NCI-H1436 treated with DMSO at 0.1 percent for 48 hours (cell line): ENCODE measurements at regions not wholly inside any gene's neighbourhood (a gene's known extent, or its start where the extent isn't known, plus 50 kb on each side); places are given as distances from the start of the nearest gene placed in this dataset.
"Not testable (repeated sequence)": the region's sequence is repeated elsewhere in the genome, so short reads cannot be mapped to it uniquely, and the experiment has no call there.

Experiments used
- DNase-seq: peaks from one replicate; lab custom pipeline; 2025; lab: John Stamatoyannopoulos, UW

- no peak for DNase-seq
Measured at GRCh38 chr3:71926262-71926600, 141.3 kb upstream of the PROK2 start.

GRCh38 chr3:71925511-71926261, 140.7 kb upstream of the PROK2 start:
- not testable (repeated sequence) for DNase-seq

- DNase-seq = no peak
Measured at GRCh38 chr3:71924721-71925120, 139.8 kb upstream of the PROK2 start.

GRCh38 chr3:71921036-71921435, 136.1 kb upstream of the PROK2 start:
- DNase-seq = no peak

- DNase-seq = no peak
Measured at GRCh38 chr3:71919572-71919971, 134.6 kb upstream of the PROK2 start.

GRCh38 chr3:71917545-71917944, 132.6 kb upstream of the PROK2 start:
- DNase-seq = no peak

GRCh38 chr3:71916747-71917369, 131.9 kb upstream of the PROK2 start:
- no peak for DNase-seq

GRCh38 chr3:71912839-71913495, 128.0 kb upstream of the PROK2 start:
- no peak for DNase-seq

- no peak for DNase-seq
Measured at GRCh38 chr3:71910108-71910507, 125.2 kb upstream of the PROK2 start.

GRCh38 chr3:71907996-71908395, 123.0 kb upstream of the PROK2 start:
- no peak for DNase-seq

GRCh38 chr3:71906976-71907375, 122.0 kb upstream of the PROK2 start:
- DNase-seq = no peak

GRCh38 chr3:71905426-71905825, 120.5 kb upstream of the PROK2 start:
- no peak for DNase-seq

GRCh38 chr3:71903936-71904335, 119.0 kb upstream of the PROK2 start:
- DNase-seq = no peak

- DNase-seq = no peak
Measured at GRCh38 chr3:71903112-71903495, 118.2 kb upstream of the PROK2 start.

- no peak for DNase-seq
Measured at GRCh38 chr3:71902258-71903111, 117.5 kb upstream of the PROK2 start.

GRCh38 chr3:71901645-71902044, 116.7 kb upstream of the PROK2 start:
- no peak for DNase-seq

- no peak for DNase-seq
Measured at GRCh38 chr3:71900057-71900456, 115.1 kb upstream of the PROK2 start.

- no peak for DNase-seq
Measured at GRCh38 chr3:71896751-71897150, 111.8 kb upstream of the PROK2 start.

- DNase-seq = no peak
Measured at GRCh38 chr3:71893702-71894479, 108.9 kb upstream of the PROK2 start.

GRCh38 chr3:71893122-71893521, 108.2 kb upstream of the PROK2 start:
- no peak for DNase-seq

GRCh38 chr3:71891483-71891882, 106.5 kb upstream of the PROK2 start:
- DNase-seq = no peak
